CD4-positive, alpha-beta T cell (primary cell): ENCODE measurements at regions not wholly inside any gene's neighbourhood (a gene's known extent, or its start where the extent isn't known, plus 50 kb on each side); places are given as distances from the start of the nearest gene placed in this dataset.

Source experiments
- ATAC-seq: fragments of 200-7000 bp; cut with Tn5 transposase; one replicate; pipeline ENCODE4 v1.10.0; 2022; ENCODE audit warnings: mild to moderate bottlenecking; ENCODE audit not compliant: poor library complexity
- CTCF ChIA-PET: fragments of 350-600 bp; sonication (Branson Sonifier 250); formaldehyde crosslinking; loops from one replicate; lab custom pipeline; 2021; ENCODE audit warnings: antibody characterized with exemption, inconsistent platforms; lab: Charles Lee
- POLR2A ChIA-PET: fragments of 350-600 bp; sonication (Branson Sonifier 250); formaldehyde crosslinking; loops from one replicate; lab custom pipeline; 2021; ENCODE audit warnings: antibody characterized with exemption, inconsistent platforms; lab: Charles Lee
- DNase-seq, 14 experiments: peaks; one replicate each; pipeline ENCODE4 v3.0.0-alpha.2; 2013 to 2020; ENCODE audit warnings: mixed read lengths in 2 of 14
- H3K27ac ChIP-seq, 2 donors: one replicate each; pipeline versions ENCODE4 v1.5.1 to v1.7.0; 2013; ENCODE audit warnings: low read length in 2 of 2, low read depth in 1 of 2, mild to moderate bottlenecking in 1 of 2
- H3K27me3 ChIP-seq, 2 experiments: 1 replicate in 1 of 2; 2 replicates in 1 of 2; pipeline versions ENCODE4 v1.6.1 to v1.7.0; 2013; ENCODE audit warnings: low read length in 2 of 2, control low read depth in 1 of 2, mild to moderate bottlenecking in 1 of 2, moderate library complexity in 1 of 2; ENCODE audit not compliant: insufficient read depth in 2 of 2, control insufficient read depth in 1 of 2
- H3K36me3 ChIP-seq: one replicate; pipeline ENCODE4 v1.6.1; 2013; ENCODE audit warnings: low read length, control low read depth; ENCODE audit not compliant: insufficient read depth
- H3K4me1 ChIP-seq: one replicate; pipeline ENCODE4 v1.6.1; 2013; ENCODE audit warnings: low read length, control low read depth; ENCODE audit not compliant: insufficient read depth
- H3K4me3 ChIP-seq: one replicate; pipeline ENCODE4 v1.5.1; 2013; ENCODE audit warnings: mild to moderate bottlenecking, low read length, moderate library complexity
- H3K9me3 ChIP-seq, 2 experiments: 1 replicate in 1 of 2; 2 replicates in 1 of 2; pipeline versions ENCODE4 v1.6.1 to v1.7.0; 2013; ENCODE audit warnings: low read length in 2 of 2, mild to moderate bottlenecking in 2 of 2, control low read depth in 1 of 2, moderate library complexity in 1 of 2; ENCODE audit not compliant: control insufficient read depth in 1 of 2, insufficient read depth in 1 of 2
- H3K27ac Mint-ChIP-seq: one replicate; pipeline ENCODE4 v1.8.0; 2020; ENCODE audit warnings: mixed read lengths
- H3K27me3 Mint-ChIP-seq: one replicate; pipeline ENCODE4 v1.8.0; 2021; ENCODE audit warnings: mixed read lengths
- H3K36me3 Mint-ChIP-seq: one replicate; pipeline ENCODE4 v1.8.0; 2021; ENCODE audit warnings: low read depth, mixed read lengths
- H3K4me1 Mint-ChIP-seq: one replicate; pipeline ENCODE4 v1.8.0; 2021; ENCODE audit warnings: low read depth, mixed read lengths
- H3K4me3 Mint-ChIP-seq: one replicate; pipeline ENCODE4 v1.8.0; 2020; ENCODE audit warnings: mild to moderate bottlenecking, mixed read lengths
- H3K9me3 Mint-ChIP-seq: one replicate; pipeline ENCODE4 v1.8.0; 2020; ENCODE audit warnings: mixed read lengths
- intact Hi-C, 2 experiments: fragments of 100-400 bp; cut with DNase I in 1 of 2; cut with micrococcal nuclease in 1 of 2; formaldehyde crosslinking; loops; one replicate each; pipeline versions ENCODE4 v1.15.1 to v1.9.0; 2023 to 2025; cut with DNase I, micrococcal nuclease
- TF ChIP-seq, protein P1 (sequence below): fragments of 200-600 bp; IDR thresholded peaks from one replicate; pipeline ENCODE4 v1.8.0; 2022; ENCODE audit warnings: antibody characterized with exemption, mild to moderate bottlenecking

DNA sequence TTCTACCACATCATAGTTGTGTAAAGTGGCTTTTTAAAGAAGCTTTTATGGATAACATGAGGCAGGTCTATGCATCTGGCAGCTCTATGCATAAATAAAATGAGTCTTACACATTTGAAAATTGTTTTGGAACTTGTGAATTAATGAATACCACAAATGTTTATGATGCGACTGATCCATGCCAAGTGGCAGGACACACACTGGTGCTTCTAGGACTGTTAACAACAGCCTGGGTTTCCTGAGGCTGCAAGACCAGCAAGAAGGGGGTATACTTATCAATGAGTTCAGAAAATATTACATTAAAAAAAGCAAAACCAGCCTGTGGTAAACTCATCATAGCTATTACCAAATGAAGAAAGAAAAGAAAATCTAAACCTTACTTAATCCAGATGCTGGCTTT, 212.9 kb upstream of the PDE10A start:
- Mint-ChIP-seq H3K27me3 (peaks cover 38% of the 10 kb centered on the region), H3K4me3 (no peak overlapping the region), H3K27ac (no peak overlapping the region), H3K36me3 (no peaks in the 10 kb centered on the region), H3K4me1 (no peaks in the 10 kb centered on the region), H3K9me3 (no peaks in the 10 kb centered on the region)
- H3K27ac ChIP-seq, result no peak overlapping the region
- intact Hi-C loops, result no loop called here
- H3K4me3 ChIP-seq, result no peak overlapping the region
- ChIA-PET CTCF (no interaction called here), POLR2A (no interaction called here)
- peaks cover 0 to 7% of the 10 kb centered on the region in 2 experiments for H3K27me3 ChIP-seq
- no peaks in the 10 kb centered on the region for H3K36me3 ChIP-seq
- TF ChIP-seq, protein P1, sequence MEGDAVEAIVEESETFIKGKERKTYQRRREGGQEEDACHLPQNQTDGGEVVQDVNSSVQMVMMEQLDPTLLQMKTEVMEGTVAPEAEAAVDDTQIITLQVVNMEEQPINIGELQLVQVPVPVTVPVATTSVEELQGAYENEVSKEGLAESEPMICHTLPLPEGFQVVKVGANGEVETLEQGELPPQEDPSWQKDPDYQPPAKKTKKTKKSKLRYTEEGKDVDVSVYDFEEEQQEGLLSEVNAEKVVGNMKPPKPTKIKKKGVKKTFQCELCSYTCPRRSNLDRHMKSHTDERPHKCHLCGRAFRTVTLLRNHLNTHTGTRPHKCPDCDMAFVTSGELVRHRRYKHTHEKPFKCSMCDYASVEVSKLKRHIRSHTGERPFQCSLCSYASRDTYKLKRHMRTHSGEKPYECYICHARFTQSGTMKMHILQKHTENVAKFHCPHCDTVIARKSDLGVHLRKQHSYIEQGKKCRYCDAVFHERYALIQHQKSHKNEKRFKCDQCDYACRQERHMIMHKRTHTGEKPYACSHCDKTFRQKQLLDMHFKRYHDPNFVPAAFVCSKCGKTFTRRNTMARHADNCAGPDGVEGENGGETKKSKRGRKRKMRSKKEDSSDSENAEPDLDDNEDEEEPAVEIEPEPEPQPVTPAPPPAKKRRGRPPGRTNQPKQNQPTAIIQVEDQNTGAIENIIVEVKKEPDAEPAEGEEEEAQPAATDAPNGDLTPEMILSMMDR, result no peak
- no peak for DNase-seq
- H3K4me1 ChIP-seq, result no peaks in the 10 kb centered on the region
- ATAC-seq, result no peak
- H3K9me3 ChIP-seq, result no peaks in the 10 kb centered on the region

DNA sequence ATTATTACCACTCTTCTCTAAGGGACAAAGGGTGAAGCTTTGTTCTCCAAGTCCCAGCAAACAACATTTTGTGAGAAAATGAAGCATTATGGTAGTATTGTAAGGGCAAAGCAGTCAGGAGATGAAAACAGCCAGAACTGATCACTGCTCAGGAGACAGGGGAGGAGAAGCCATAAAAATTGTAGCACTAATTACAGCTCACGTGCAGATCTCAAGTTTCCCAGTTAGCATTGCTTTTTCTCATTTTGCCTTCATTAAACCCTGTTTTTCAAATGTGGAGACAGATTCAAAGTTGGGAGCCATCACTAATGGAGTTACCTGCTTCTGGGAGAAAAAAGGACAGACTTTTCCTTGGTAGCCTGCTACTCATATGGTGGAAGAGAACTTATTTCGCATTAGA, 210.9 kb upstream of the PDE10A start:
- H3K36me3 ChIP-seq, result no peaks in the 10 kb centered on the region
- POLR2A ChIA-PET, result no interaction called here
- TF ChIP-seq, protein P1, result no peak
- peaks cover 0 to 7% of the 10 kb centered on the region in 2 experiments for H3K27me3 ChIP-seq
- H3K27ac Mint-ChIP-seq, result no peak overlapping the region
- ATAC-seq, result no peak
- no peak for DNase-seq
- CTCF ChIA-PET, result no interaction called here
- peaks cover 26% of the 10 kb centered on the region for H3K27me3 Mint-ChIP-seq
- no peaks in the 10 kb centered on the region for H3K4me1 ChIP-seq
- H3K36me3 Mint-ChIP-seq, result no peaks in the 10 kb centered on the region
- H3K4me3 ChIP-seq, result no peak overlapping the region
- no peaks in the 10 kb centered on the region for H3K4me1 Mint-ChIP-seq
- H3K9me3 ChIP-seq, result no peaks in the 10 kb centered on the region
- no peak overlapping the region for H3K27ac ChIP-seq
- peaks cover 13% of the 10 kb centered on the region for H3K9me3 Mint-ChIP-seq
- intact Hi-C loops, result no loop called here
- no peak overlapping the region for H3K4me3 Mint-ChIP-seq

DNA sequence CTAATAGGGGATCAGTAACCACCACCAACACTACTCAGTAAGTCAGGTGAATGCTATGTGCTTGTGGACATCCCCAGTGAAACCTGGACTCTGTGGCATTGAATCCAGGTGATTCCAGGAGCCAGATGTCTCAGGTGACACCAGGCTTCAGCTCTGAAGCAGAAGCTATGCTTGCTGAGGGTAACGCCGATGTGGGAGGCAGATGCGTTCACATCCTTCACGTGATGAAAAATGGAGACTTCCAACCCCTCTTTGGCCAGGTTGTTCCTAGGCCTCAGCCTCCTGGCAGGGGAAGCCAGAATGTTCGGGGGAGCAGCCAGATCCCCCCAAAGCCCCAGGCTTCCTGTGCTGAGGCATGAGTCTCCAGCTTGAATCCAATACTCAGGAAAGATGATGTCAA, 209.8 kb upstream of the PDE10A start:
- Histone ChIP-seq H3K4me3 (no peak overlapping the region), H3K27ac (no peak overlapping the region), H3K9me3 (no peaks in the 10 kb centered on the region), H3K4me1 (no peaks in the 10 kb centered on the region), H3K36me3 (no peaks in the 10 kb centered on the region), H3K27me3 (peaks cover 0 to 7% of the 10 kb centered on the region in 2 experiments)
- ChIA-PET CTCF (no interaction called here), POLR2A (no interaction called here)
- no peak overlapping the region for H3K4me3 Mint-ChIP-seq
- ATAC-seq (no peak), DNase-seq (no peak)
- H3K4me1 Mint-ChIP-seq, result no peaks in the 10 kb centered on the region
- no peak overlapping the region for H3K27ac Mint-ChIP-seq
- intact Hi-C loops, result no loop called here
- peaks cover 13% of the 10 kb centered on the region for H3K9me3 Mint-ChIP-seq
- H3K36me3 Mint-ChIP-seq, result no peaks in the 10 kb centered on the region
- H3K27me3 Mint-ChIP-seq, result peaks cover 19% of the 10 kb centered on the region
- TF ChIP-seq, protein P1, result no peak
